ENCODE measurements at regions not wholly inside any gene's neighbourhood (a gene's known extent, or its start where the extent isn't known, plus 50 kb on each side); places are given as distances from the start of the nearest gene placed in this dataset.
"Not testable (repeated sequence)": the region's sequence is repeated elsewhere in the genome, so short reads cannot be mapped to it uniquely, and the experiment has no call there.

DNA sequence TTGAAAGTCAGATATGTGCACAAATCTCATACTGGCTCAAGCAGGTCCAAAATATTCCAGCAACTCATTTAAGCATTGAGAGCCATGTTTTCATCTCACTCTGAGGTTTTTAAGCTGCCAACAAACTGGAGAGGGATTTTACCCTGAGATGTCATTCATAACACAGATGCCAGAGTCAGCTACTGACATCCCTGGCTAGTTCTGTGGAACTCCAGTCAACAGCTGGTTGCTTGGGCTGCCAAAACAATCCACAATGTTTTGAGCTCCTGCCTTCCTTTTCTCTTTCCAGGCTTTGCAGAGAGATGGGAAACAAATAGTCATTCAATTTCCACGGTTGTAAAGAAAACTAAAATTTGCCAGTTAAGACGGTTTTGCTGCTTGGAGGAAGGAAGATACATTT, 621.2 kb upstream of the FBXO33 start:
- H3K27ac ChIP-seq, result no peak overlapping the region
- no peak for TF ChIP-seq ZFX (IDR thresholded peaks at IDR 0.05; ENCODE audit: borderline replicate concordance)
- TF ChIP-seq, protein P1, sequence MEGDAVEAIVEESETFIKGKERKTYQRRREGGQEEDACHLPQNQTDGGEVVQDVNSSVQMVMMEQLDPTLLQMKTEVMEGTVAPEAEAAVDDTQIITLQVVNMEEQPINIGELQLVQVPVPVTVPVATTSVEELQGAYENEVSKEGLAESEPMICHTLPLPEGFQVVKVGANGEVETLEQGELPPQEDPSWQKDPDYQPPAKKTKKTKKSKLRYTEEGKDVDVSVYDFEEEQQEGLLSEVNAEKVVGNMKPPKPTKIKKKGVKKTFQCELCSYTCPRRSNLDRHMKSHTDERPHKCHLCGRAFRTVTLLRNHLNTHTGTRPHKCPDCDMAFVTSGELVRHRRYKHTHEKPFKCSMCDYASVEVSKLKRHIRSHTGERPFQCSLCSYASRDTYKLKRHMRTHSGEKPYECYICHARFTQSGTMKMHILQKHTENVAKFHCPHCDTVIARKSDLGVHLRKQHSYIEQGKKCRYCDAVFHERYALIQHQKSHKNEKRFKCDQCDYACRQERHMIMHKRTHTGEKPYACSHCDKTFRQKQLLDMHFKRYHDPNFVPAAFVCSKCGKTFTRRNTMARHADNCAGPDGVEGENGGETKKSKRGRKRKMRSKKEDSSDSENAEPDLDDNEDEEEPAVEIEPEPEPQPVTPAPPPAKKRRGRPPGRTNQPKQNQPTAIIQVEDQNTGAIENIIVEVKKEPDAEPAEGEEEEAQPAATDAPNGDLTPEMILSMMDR (IDR thresholded peaks at IDR 0.05), result no peak

DNA sequence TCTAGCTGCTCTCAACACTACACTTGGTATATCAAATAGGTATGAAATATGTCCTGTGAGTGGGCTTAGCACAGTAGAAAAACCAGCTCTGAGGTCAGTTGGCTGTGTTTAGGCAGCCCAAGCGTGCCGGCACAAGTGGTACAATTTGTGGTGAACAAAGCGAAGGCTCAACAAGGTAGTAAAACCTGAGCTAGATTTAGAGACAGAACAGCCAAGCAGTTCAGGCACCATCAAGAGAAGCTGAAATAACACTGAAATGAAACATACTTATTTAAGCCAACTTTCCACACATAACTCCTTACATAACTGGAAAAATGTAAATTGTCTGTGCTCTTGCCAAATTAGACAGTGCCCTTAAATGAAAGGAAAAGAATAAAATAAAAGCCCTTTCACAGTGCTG, 596.8 kb upstream of the FBXO33 start:
- TF ChIP-seq, protein P1 (IDR thresholded peaks at IDR 0.05), result no peak
- TF ChIP-seq ZFX (IDR thresholded peaks at IDR 0.05; ENCODE audit: borderline replicate concordance), result no peak
- H3K27ac ChIP-seq, result no peak overlapping the region

DNA sequence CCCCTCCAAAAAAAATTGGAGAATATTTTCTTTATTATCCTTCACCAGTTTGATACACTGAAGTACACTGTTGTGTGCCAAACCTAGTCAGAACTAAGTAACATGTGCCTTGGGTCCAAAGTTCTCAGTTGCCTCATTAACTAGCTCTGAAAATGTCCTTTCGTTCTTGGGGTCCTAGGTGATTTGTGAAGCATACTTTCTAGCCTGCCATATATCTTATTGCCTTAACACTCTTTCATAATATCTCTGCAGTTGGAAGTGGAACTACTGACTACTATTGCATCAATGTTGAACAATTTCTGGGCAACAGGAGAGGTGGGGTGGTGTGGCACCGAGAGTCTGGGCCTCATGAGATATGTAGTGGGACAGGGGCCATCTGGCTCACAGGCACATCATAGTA, 592.9 kb upstream of the FBXO33 start:
- H3K27ac ChIP-seq, result no peak overlapping the region
- TF ChIP-seq, protein P1 (IDR thresholded peaks at IDR 0.05), result no peak
- no peak for TF ChIP-seq ZFX (IDR thresholded peaks at IDR 0.05; ENCODE audit: borderline replicate concordance)

- no peak overlapping the region for H3K27ac ChIP-seq
- TF ChIP-seq, protein P1 (IDR thresholded peaks at IDR 0.05), result no peak
- TF ChIP-seq ZFX (IDR thresholded peaks at IDR 0.05; ENCODE audit: borderline replicate concordance), result no peak
Observed at GRCh38 chr14:40010961-40011360, 578.7 kb upstream of the FBXO33 start.

DNA sequence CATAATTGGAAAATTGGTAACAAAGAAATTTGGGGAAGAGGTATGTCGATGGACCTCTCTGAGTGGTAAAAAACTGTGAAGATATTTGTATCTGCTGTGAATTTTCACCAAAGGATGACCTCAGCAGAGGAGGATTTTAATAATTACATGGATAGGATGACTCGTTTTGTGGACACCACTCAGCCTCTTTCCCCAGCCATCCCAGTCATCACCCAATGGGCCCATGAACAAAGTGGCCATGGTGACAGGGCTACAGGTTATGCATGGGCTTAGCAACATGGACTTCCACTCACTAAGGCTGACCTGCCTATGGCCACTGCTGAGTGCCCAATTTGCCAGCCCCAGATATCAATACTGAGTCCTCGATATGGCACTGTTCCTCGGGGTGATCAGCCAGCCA, 577.5 kb upstream of the FBXO33 start:
- no peak overlapping the region for H3K27ac ChIP-seq

DNA sequence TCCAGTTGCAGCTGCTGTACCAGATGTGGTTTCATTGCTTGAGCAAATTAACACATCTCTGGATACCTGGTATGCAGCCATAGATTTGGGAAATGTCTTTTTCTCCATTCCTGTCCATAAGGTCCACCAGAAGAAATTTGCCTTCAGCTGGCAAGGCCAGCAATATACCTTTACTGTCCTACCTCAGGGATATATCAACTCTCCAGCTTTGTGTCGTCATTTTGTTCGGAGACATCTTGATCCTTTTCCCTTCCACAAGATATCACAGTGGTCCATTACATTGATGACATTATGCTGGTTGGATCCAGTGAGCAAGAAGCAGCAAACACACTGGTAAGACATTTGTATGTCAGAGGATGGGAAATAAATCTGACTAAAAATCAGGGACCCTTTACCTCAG, 576.1 kb upstream of the FBXO33 start:
- H3K27ac ChIP-seq, result not testable (repeated sequence)

More for the DNA sequence above, 577.5 kb upstream of the FBXO33 start:
- no peak for TF ChIP-seq ZFX (IDR thresholded peaks at IDR 0.05; ENCODE audit: borderline replicate concordance)
- TF ChIP-seq, protein P1 (IDR thresholded peaks at IDR 0.05), result no peak

DNA sequence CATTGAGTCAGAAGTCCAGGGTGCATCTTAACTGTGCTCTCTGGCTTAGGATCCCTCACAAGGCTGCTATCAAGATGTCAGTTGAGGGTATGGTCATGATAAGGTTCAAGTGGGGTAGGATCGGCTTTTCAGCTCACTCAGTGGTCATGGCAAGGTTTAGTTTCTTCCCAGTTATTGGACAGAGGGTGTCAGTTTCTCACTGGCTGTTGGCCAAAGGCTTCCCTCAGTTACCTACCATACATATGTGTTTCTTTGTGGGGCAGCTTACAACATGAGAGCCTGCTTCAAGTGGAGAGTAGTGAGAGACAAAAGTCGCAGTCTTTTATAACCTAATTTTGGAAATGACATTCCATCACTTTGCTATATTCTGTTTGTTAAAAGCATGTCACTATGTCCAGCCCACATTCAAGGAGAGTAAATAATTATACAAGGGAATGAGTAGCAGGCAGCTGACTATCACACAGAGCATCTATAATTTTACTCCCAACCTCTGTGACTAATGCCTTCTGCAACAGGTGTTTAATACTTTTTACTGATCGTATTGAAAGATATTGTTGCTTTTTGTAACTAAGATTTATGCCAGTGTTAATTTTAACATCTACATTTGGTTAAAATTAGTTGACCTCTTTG, 572.8 kb upstream of the FBXO33 start:
- TF ChIP-seq, protein P1 (IDR thresholded peaks at IDR 0.05), result no peak
- no peak for TF ChIP-seq ZFX (IDR thresholded peaks at IDR 0.05; ENCODE audit: borderline replicate concordance)
- no peak overlapping the region for H3K27ac ChIP-seq

- TF ChIP-seq, protein P1 (IDR thresholded peaks at IDR 0.05), result no peak
- no peak for TF ChIP-seq ZFX (IDR thresholded peaks at IDR 0.05; ENCODE audit: borderline replicate concordance)
- H3K27ac ChIP-seq, result no peak overlapping the region
Observed at GRCh38 chr14:40003773-40004172, 571.5 kb upstream of the FBXO33 start.

Measured in 22Rv1 (cell line).